MM.1S (cell line): ENCODE measurements at regions not wholly inside any gene's neighbourhood (a gene's known extent, or its start where the extent isn't known, plus 50 kb on each side); places are given as distances from the start of the nearest gene placed in this dataset.

Experiments used
- EZH2 ChIP-seq: fragments of 300-600 bp; sonication (generic); optimal IDR thresholded peaks from 2 replicates; pipeline ENCODE3; 2017; ENCODE audit warnings: low read depth, mild to moderate bottlenecking, antibody characterized with exemption, low read length, mixed read lengths
- EZH2phosphoT487 ChIP-seq: fragments of 300-600 bp; sonication (generic); IDR thresholded peaks from 2 replicates; pipeline ENCODE4 v1.6.1; 2018; ENCODE audit warnings: antibody characterized with exemption, low read length
- TF ChIP-seq, protein P1 (sequence below): fragments of 300-600 bp; sonication (generic); IDR thresholded peaks from 2 replicates; pipeline ENCODE4 v1.5.1; 2016; ENCODE audit warnings: antibody characterized with exemption, low read length, mixed read lengths

DNA sequence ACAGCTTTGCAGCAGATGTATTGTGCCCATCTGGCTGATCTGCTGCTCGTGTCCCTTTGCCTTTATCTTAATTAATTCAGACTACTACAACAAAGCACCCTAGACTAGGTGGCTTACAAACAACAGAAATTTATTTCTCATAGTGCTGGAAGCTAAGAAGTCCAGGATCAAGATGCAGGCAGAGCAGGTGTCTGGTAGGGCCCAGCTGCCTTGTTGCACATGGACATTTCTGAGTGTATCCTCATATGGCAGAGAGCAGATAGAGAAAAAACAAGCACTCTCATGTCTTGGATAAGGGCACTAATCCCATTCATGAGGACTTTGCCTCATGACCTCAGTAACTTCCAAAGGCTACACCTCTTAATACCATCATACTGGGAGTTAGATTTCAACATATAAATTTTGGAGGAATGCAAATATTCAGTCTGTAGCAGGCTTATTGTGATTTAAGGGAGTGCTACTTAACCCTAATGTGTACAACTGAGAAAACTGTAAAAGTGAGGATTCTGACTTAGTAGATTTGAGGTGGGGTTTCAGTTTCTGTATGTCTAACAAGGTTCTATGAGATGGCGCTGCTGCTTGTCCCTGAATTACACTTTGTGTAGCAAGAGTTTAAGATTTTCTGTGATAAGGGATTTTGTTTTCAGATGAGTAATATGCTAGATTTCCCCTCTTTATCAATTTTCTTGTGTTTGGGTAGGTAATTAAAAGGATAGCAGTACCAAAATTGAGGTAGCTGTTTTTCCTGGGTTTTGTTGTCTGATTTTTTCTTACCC is 473.2 kb upstream of the TECRL start:
- TF ChIP-seq, protein P1, sequence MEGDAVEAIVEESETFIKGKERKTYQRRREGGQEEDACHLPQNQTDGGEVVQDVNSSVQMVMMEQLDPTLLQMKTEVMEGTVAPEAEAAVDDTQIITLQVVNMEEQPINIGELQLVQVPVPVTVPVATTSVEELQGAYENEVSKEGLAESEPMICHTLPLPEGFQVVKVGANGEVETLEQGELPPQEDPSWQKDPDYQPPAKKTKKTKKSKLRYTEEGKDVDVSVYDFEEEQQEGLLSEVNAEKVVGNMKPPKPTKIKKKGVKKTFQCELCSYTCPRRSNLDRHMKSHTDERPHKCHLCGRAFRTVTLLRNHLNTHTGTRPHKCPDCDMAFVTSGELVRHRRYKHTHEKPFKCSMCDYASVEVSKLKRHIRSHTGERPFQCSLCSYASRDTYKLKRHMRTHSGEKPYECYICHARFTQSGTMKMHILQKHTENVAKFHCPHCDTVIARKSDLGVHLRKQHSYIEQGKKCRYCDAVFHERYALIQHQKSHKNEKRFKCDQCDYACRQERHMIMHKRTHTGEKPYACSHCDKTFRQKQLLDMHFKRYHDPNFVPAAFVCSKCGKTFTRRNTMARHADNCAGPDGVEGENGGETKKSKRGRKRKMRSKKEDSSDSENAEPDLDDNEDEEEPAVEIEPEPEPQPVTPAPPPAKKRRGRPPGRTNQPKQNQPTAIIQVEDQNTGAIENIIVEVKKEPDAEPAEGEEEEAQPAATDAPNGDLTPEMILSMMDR: no peak
- TF ChIP-seq EZH2 (no peak), EZH2phosphoT487 (no peak)
